PC-3 (cell line): ENCODE measurements at regions not wholly inside any gene's neighbourhood (a gene's known extent, or its start where the extent isn't known, plus 50 kb on each side); places are given as distances from the start of the nearest gene placed in this dataset.
A peak's percentile ranks its signal among the peaks of the same experiment; 100 is the strongest.
"Not testable (repeated sequence)": the region's sequence is repeated elsewhere in the genome, so short reads cannot be mapped to it uniquely, and the experiment has no call there.

Experiments
- ATAC-seq: fragments of 200-7000 bp; cut with Tn5 transposase; 2 replicates; pipeline ENCODE4 v1.9.1; 2020; ENCODE audit warnings: mild to moderate bottlenecking, moderate library complexity
- BruUV-seq: library from RNA; stranded (reverse); fragments of 400-500 nt; replicated peaks from 2 replicates; lab custom pipeline; 2021; lab: Mats Ljungman, UMichigan
- CTCF ChIA-PET: fragments of 300-600 bp; sonication (Branson Sonifier 250); formaldehyde crosslinking; loops from one replicate; lab custom pipeline; 2022; ENCODE audit warnings: antibody characterized with exemption; lab: Charles Lee
- POLR2A ChIA-PET: fragments of 300-600 bp; sonication (Branson Sonifier 250); formaldehyde crosslinking; loops from one replicate; lab custom pipeline; 2022; ENCODE audit warnings: antibody characterized with exemption; ENCODE audit not compliant: unreplicated experiment; lab: Charles Lee
- DNase-seq: peaks from one replicate; pipeline ENCODE4 v3.0.0-alpha.2; 2015
- H2AFZ ChIP-seq: fragments of 300-600 bp; sonication (generic); 2 replicates; pipeline ENCODE4 v1.6.0; 2016; ENCODE audit warnings: antibody characterized with exemption, low read length
- H3F3A ChIP-seq: fragments of 300-600 bp; sonication (generic); one replicate; pipeline ENCODE4 v1.6.0; 2017; ENCODE audit warnings: antibody characterized with exemption, low read length, control low read depth, mild to moderate bottlenecking; ENCODE audit not compliant: unreplicated experiment
- H3K27ac ChIP-seq: fragments of 300-600 bp; sonication (generic); 2 replicates; pipeline ENCODE4 v1.5.1; 2016; ENCODE audit warnings: mild to moderate bottlenecking, low read length
- H3K27me3 ChIP-seq: fragments of 300-600 bp; sonication (generic); 2 replicates; pipeline ENCODE4 v1.6.1; 2016; ENCODE audit warnings: low read length, mixed read lengths
- H3K36me3 ChIP-seq: fragments of 300-600 bp; sonication (generic); 2 replicates; pipeline ENCODE4 v1.6.1; 2016; ENCODE audit warnings: low read depth, mixed run types, low read length, mixed read lengths
- H3K4me1 ChIP-seq: fragments of 300-600 bp; sonication (generic); 2 replicates; pipeline ENCODE4 v1.5.1; 2016; ENCODE audit warnings: low read length; ENCODE audit not compliant: insufficient read depth
- H3K4me2 ChIP-seq: fragments of 300-600 bp; sonication (generic); 2 replicates; pipeline ENCODE4 v1.6.0; 2016; ENCODE audit warnings: low read length
- H3K4me3 ChIP-seq: fragments of 300-600 bp; sonication (generic); 2 replicates; pipeline ENCODE4 v1.5.1; 2016; ENCODE audit warnings: mild to moderate bottlenecking, low read length, mixed read lengths
- H3K79me2 ChIP-seq: fragments of 300-600 bp; sonication (generic); 2 replicates; pipeline ENCODE4 v1.6.1; 2017; ENCODE audit warnings: low read length, mixed read lengths
- H3K9ac ChIP-seq: fragments of 300-600 bp; sonication (generic); 2 replicates; pipeline ENCODE4 v1.6.0; 2016; ENCODE audit warnings: mild to moderate bottlenecking, low read length
- H3K9me2 ChIP-seq: fragments of 300-600 bp; sonication (generic); replicated peaks from 2 replicates; pipeline ENCODE4 v1.6.1; 2016; ENCODE audit warnings: mixed run types, low read length, mixed read lengths
- H3K9me3 ChIP-seq: fragments of 300-600 bp; sonication (generic); 2 replicates; pipeline ENCODE4 v1.6.1; 2016; ENCODE audit warnings: low read length, mixed read lengths
- H4K20me1 ChIP-seq: fragments of 300-600 bp; sonication (generic); 2 replicates; pipeline ENCODE4 v1.6.1; 2016; ENCODE audit warnings: low read length, mixed read lengths
- CTCF ChIP-seq: fragments of 300-600 bp; sonication (generic); conservative IDR thresholded peaks from 2 replicates; pipeline ENCODE4 v1.5.1; 2017; ENCODE audit warnings: antibody characterized with exemption, low read depth, mild to moderate bottlenecking, low read length
- EZH2 ChIP-seq: fragments of 300-600 bp; sonication (generic); IDR thresholded peaks from one replicate; pipeline ENCODE4 v1.6.1; 2017; ENCODE audit warnings: antibody characterized with exemption, mild to moderate bottlenecking, low read length; ENCODE audit not compliant: unreplicated experiment
- EZH2phosphoT487 ChIP-seq: fragments of 300-600 bp; sonication (generic); IDR thresholded peaks from 2 replicates; pipeline ENCODE4 v1.6.1; 2018; ENCODE audit warnings: mild to moderate bottlenecking, antibody characterized with exemption, low read length, borderline replicate concordance
- intact Hi-C: fragments of 100-400 bp; cut with micrococcal nuclease; formaldehyde crosslinking; loops from 2 replicates; pipeline ENCODE4 v1.9.0; 2023

- H3K4me1 ChIP-seq, result peaks cover 12% of the 10 kb centered on the region
- no peaks in the 10 kb centered on the region for H3K79me2 ChIP-seq
- no peak overlapping the region for H2AFZ ChIP-seq
- TF ChIP-seq EZH2phosphoT487 (no peak), CTCF (no peak), EZH2 (no peak)
- no peaks in the 10 kb centered on the region for H3K27me3 ChIP-seq
- H3K9me2 ChIP-seq, result 0 out of 2 replicates have a peak, but pooled peaks cover 6% of the 10 kb centered on the region
- no peaks in the 10 kb centered on the region for H3F3A ChIP-seq
- no peak overlapping the region for H3K4me2 ChIP-seq
- H3K4me3 ChIP-seq, result no peak overlapping the region
- no peak overlapping the region for H3K27ac ChIP-seq
- no peak for DNase-seq
- intact Hi-C loops, result loop anchor here (10.0 kb wide), 1 partner anchor 261 kb away; no protein-coding TSS in a partner anchor
- ATAC-seq, result no peak
- no peaks in the 10 kb centered on the region for H3K36me3 ChIP-seq
- ChIA-PET CTCF (no interaction called here), POLR2A (no interaction called here)
- H3K9ac ChIP-seq, result no peak overlapping the region
- H3K9me3 ChIP-seq, result 0 out of 2 replicates have a peak, but pooled peaks cover 5% of the 10 kb centered on the region
- no peaks in the 10 kb centered on the region for H4K20me1 ChIP-seq
- BruUV-seq, result no TSS peak
Observed at GRCh38 chr10:33965795-33966581, 631.5 kb upstream of the NRP1 start.

- POLR2A ChIA-PET, result interaction anchor here (0.6 kb wide), 1 partner anchor 349 kb away, joined by 6 read pairs; no protein-coding TSS in a partner anchor
Observed at GRCh38 chr10:33963729-33964128, 629.3 kb upstream of the NRP1 start.

GRCh38 chr10:33956322-33956721, 621.9 kb upstream of the NRP1 start:
- ATAC-seq, H3K9ac ChIP-seq, H3K9me3 ChIP-seq, H3K36me3 ChIP-seq, H3K4me1 ChIP-seq, CTCF ChIA-PET, H3K4me3 ChIP-seq, DNase-seq, H3K9me2 ChIP-seq, H3K79me2 ChIP-seq, H4K20me1 ChIP-seq, H3K4me2 ChIP-seq, H2AFZ ChIP-seq, intact Hi-C loops, H3F3A ChIP-seq, POLR2A ChIA-PET, BruUV-seq, H3K27ac ChIP-seq, H3K27me3 ChIP-seq: not testable (repeated sequence)

More at GRCh38 chr10:33963729-33964128, 629.3 kb upstream of the NRP1 start:
- H3K4me3 ChIP-seq, result no peak overlapping the region
- 0 out of 2 replicates have a peak, but pooled peaks cover 6% of the 10 kb centered on the region for H3K9me2 ChIP-seq
- DNase-seq (peak; percentile 71), ATAC-seq (peak; percentile 97)
- no peaks in the 10 kb centered on the region for H4K20me1 ChIP-seq
- H2AFZ ChIP-seq, result peak overlapping the region; percentile 2; the same call in 1 of the 2 replicates
- H3K4me1 ChIP-seq, result peaks cover 12% of the 10 kb centered on the region
- H3K27me3 ChIP-seq, result no peaks in the 10 kb centered on the region
- no peak overlapping the region for H3K4me2 ChIP-seq
- BruUV-seq, result no TSS peak
- H3K36me3 ChIP-seq, result no peaks in the 10 kb centered on the region
- H3K79me2 ChIP-seq, result no peaks in the 10 kb centered on the region
- CTCF ChIA-PET, result no interaction called here
- no peak overlapping the region for H3K9ac ChIP-seq
- no peak for TF ChIP-seq CTCF
- TF ChIP-seq EZH2phosphoT487, result no peak
- no peak for TF ChIP-seq EZH2
- H3K27ac ChIP-seq, result no peak overlapping the region
- no peaks in the 10 kb centered on the region for H3F3A ChIP-seq
- H3K9me3 ChIP-seq, result no peaks in the 10 kb centered on the region
- intact Hi-C loops, result loop anchor here (1.0 to 10.0 kb wide), 4 partner anchors 164 to 627 kb away; no protein-coding TSS in a partner anchor
